ENCODE measurements at regions not wholly inside any gene's neighbourhood (a gene's known extent, or its start where the extent isn't known, plus 50 kb on each side); places are given as distances from the start of the nearest gene placed in this dataset.
"Not testable (repeated sequence)": the region's sequence is repeated elsewhere in the genome, so short reads cannot be mapped to it uniquely, and the experiment has no call there.

DNA sequence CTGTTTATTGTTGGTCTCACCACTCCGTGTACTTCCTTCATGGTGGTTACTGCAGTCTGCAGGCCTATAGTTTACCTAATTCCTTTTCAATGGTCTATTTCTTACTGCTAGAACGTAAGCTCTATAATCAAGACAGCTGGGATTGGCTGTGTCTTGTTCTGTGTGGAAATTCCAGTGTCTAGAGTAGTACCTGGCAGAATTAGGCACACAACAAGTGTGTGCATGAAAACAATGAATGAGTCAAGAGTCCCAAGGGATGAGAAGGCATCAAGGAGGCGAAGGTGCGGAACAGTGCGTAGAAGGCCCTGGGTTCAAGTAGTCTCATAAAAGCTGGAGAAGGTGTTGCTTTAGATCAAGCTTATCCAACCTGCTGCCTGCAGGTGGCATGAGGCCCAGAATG is 70.8 kb upstream of the GBA3 start:
- H3K4me3 ChIP-seq (ENCODE audit: extremely low read depth in 1 of 4, insufficient read depth in 2 of 4, low read depth in 3 of 4, low read length in 4 of 4); H3K27me3 ChIP-seq (replicated peaks in 1 of 4; ENCODE audit: control insufficient read depth in 3 of 4, extremely low read depth in 1 of 4, insufficient read depth in 3 of 4, low read length in 3 of 4); DNase-seq (ENCODE audit: low read depth in 1 of 2, low spot score in 2 of 2); H2AFZ ChIP-seq (ENCODE audit: low read length); H3K79me2 ChIP-seq (ENCODE audit: control insufficient read depth in 1 of 2, insufficient read depth in 2 of 2, low read length in 2 of 2); H3K18ac ChIP-seq (ENCODE audit: extremely low read depth, low read length); H2BK15ac ChIP-seq (ENCODE audit: low read length); H4K8ac ChIP-seq (ENCODE audit: extremely low read depth, insufficient read depth, low read length); H4K91ac ChIP-seq (replicated peaks; ENCODE audit: insufficient read length, low read length); H3K14ac ChIP-seq (ENCODE audit: insufficient read length); H3K4me1 ChIP-seq (replicated peaks in 1 of 4; ENCODE audit: control insufficient read depth in 3 of 4, insufficient read depth in 4 of 4, low read length in 3 of 4); H2BK120ac ChIP-seq (replicated peaks; ENCODE audit: low read depth, low read length); H3K4ac ChIP-seq (replicated peaks; ENCODE audit: insufficient read length, low read depth, low read length); POLR2A ChIA-PET (ENCODE audit: partially characterized antibody); H2BK20ac ChIP-seq (ENCODE audit: low read length); H4K20me1 ChIP-seq (replicated peaks in 1 of 2; ENCODE audit: control insufficient read depth in 1 of 2, insufficient read depth in 2 of 2, low read length in 2 of 2); H3K27ac ChIP-seq (ENCODE audit: low read depth, low read length); H3K79me1 ChIP-seq (ENCODE audit: low read depth, low read length); H2BK12ac ChIP-seq (ENCODE audit: low read depth, low read length); H3K23ac ChIP-seq (ENCODE audit: insufficient read length); H4K5ac ChIP-seq (ENCODE audit: insufficient read length, low read depth, low read length); H2BK5ac ChIP-seq (ENCODE audit: low read depth, low read length); H3K56ac ChIP-seq (replicated peaks; ENCODE audit: insufficient read length, low read depth, low read length); H3K4me2 ChIP-seq (ENCODE audit: insufficient read depth in 1 of 2, low read depth in 2 of 2, low read length in 2 of 2); H2AK5ac ChIP-seq (ENCODE audit: low read depth, low read length); FAIRE-seq; H3K36me3 ChIP-seq (ENCODE audit: control insufficient read depth in 2 of 4, insufficient read depth in 4 of 4, low read length in 3 of 4); H3K23me2 ChIP-seq (ENCODE audit: low read depth, low read length); H3K9me3 ChIP-seq (ENCODE audit: insufficient read depth in 2 of 2, low read depth in 1 of 2, low read length in 1 of 2); H3K9ac ChIP-seq (replicated peaks in 1 of 4; ENCODE audit: extremely low read depth in 1 of 4, low read depth in 3 of 4, low read length in 3 of 4): not testable (repeated sequence)
- CTCF ChIA-PET (ENCODE audit: partially characterized antibody), result interaction anchor here (0.9 to 1.9 kb wide), 3 partner anchors 16 to 55 kb away, joined by 3 to 5 read pairs (median 3); no protein-coding TSS in a partner anchor
- 96% methylated on average over 5 of the region's 5 CpGs; no CpG with 5 or more reads in 1 of the 2 experiments for WGBS, 2 experiments (ENCODE audit: extremely low coverage in 1 of 2, insufficient coverage in 1 of 2, insufficient read length in 1 of 2, insufficient replicate concordance in 2 of 2, low coverage in 1 of 2, low lambda C conversion rate in 2 of 2, missing lambda C conversion rate in 1 of 2)

- WGBS, 2 experiments (ENCODE audit: extremely low coverage in 1 of 2, insufficient coverage in 1 of 2, insufficient read length in 1 of 2, insufficient replicate concordance in 2 of 2, low coverage in 1 of 2, low lambda C conversion rate in 2 of 2, missing lambda C conversion rate in 1 of 2), result 89% methylated on average over 5 of the region's 5 CpGs; no CpG with 5 or more reads in 1 of the 2 experiments
- H4K5ac ChIP-seq (ENCODE audit: insufficient read length, low read depth, low read length); H2BK15ac ChIP-seq (ENCODE audit: low read length); H2BK5ac ChIP-seq (ENCODE audit: low read depth, low read length); H3K79me2 ChIP-seq (ENCODE audit: control insufficient read depth in 1 of 2, insufficient read depth in 2 of 2, low read length in 2 of 2); H3K18ac ChIP-seq (ENCODE audit: extremely low read depth, low read length); H2AK5ac ChIP-seq (ENCODE audit: low read depth, low read length); FAIRE-seq; DNase-seq (ENCODE audit: low read depth in 1 of 2, low spot score in 2 of 2); H3K9ac ChIP-seq (replicated peaks in 1 of 4; ENCODE audit: extremely low read depth in 1 of 4, low read depth in 3 of 4, low read length in 3 of 4); H4K91ac ChIP-seq (replicated peaks; ENCODE audit: insufficient read length, low read length); H2BK12ac ChIP-seq (ENCODE audit: low read depth, low read length); H4K8ac ChIP-seq (ENCODE audit: extremely low read depth, insufficient read depth, low read length); H4K20me1 ChIP-seq (replicated peaks in 1 of 2; ENCODE audit: control insufficient read depth in 1 of 2, insufficient read depth in 2 of 2, low read length in 2 of 2); H3K23ac ChIP-seq (ENCODE audit: insufficient read length); H3K27ac ChIP-seq (ENCODE audit: low read depth, low read length); H3K14ac ChIP-seq (ENCODE audit: insufficient read length); H3K4ac ChIP-seq (replicated peaks; ENCODE audit: insufficient read length, low read depth, low read length); H3K4me1 ChIP-seq (replicated peaks in 1 of 4; ENCODE audit: control insufficient read depth in 3 of 4, insufficient read depth in 4 of 4, low read length in 3 of 4); H3K27me3 ChIP-seq (replicated peaks in 1 of 4; ENCODE audit: control insufficient read depth in 3 of 4, extremely low read depth in 1 of 4, insufficient read depth in 3 of 4, low read length in 3 of 4); H3K23me2 ChIP-seq (ENCODE audit: low read depth, low read length); H2BK120ac ChIP-seq (replicated peaks; ENCODE audit: low read depth, low read length); H2BK20ac ChIP-seq (ENCODE audit: low read length); H3K56ac ChIP-seq (replicated peaks; ENCODE audit: insufficient read length, low read depth, low read length); H3K9me3 ChIP-seq (ENCODE audit: insufficient read depth in 2 of 2, low read depth in 1 of 2, low read length in 1 of 2); H3K79me1 ChIP-seq (ENCODE audit: low read depth, low read length); H2AFZ ChIP-seq (ENCODE audit: low read length); H3K4me3 ChIP-seq (ENCODE audit: extremely low read depth in 1 of 4, insufficient read depth in 2 of 4, low read depth in 3 of 4, low read length in 4 of 4); H3K36me3 ChIP-seq (ENCODE audit: control insufficient read depth in 2 of 4, insufficient read depth in 4 of 4, low read length in 3 of 4); POLR2A ChIA-PET (ENCODE audit: partially characterized antibody); H3K4me2 ChIP-seq (ENCODE audit: insufficient read depth in 1 of 2, low read depth in 2 of 2, low read length in 2 of 2); CTCF ChIA-PET (ENCODE audit: partially characterized antibody): not testable (repeated sequence)
Observed at GRCh38 chr4:22624002-22624401, 68.7 kb upstream of the GBA3 start.

Data from H1 (cell line).